ENCODE measurements at regions not wholly inside any gene's neighbourhood (a gene's known extent, or its start where the extent isn't known, plus 50 kb on each side); places are given as distances from the start of the nearest gene placed in this dataset.

GRCh38 chr11:120024586-120024985, 113.3 kb downstream of the TRIM29 start:
- WGBS, 2 experiments (ENCODE audit: low coverage in 1 of 2, low lambda C conversion rate in 2 of 2, missing lambda C conversion rate in 2 of 2): 23 to 27% methylated on average over 5 of the region's 5 CpGs
- Histone ChIP-seq H3K4me3 (no peak overlapping the region), H3K4me2 (ENCODE audit: unreplicated experiment) (no peak overlapping the region), H3K27me3 (replicated peaks; ENCODE audit: insufficient read depth) (peaks cover 23% of the 10 kb centered on the region), H3K4me1 (ENCODE audit: insufficient read depth) (no peaks in the 10 kb centered on the region), H3K79me2 (ENCODE audit: insufficient read depth) (no peaks in the 10 kb centered on the region), H2AFZ (no peak overlapping the region), H3K9me2 (ENCODE audit: insufficient read depth) (no peaks in the 10 kb centered on the region), H3K27ac (no peak overlapping the region), H3F3A (ENCODE audit: insufficient read depth) (no peaks in the 10 kb centered on the region), H3K9me3 (ENCODE audit: low read depth) (no peaks in the 10 kb centered on the region), H3K9ac (no peak overlapping the region), H4K20me1 (ENCODE audit: insufficient read depth) (no peaks in the 10 kb centered on the region), H3K36me3 (ENCODE audit: low read depth) (no peaks in the 10 kb centered on the region)
- in situ Hi-C loops (cut with MboI): no loop called here
- no peak for TF ChIP-seq EZH2 (IDR thresholded peaks at IDR 0.05; ENCODE audit: insufficient read depth, poor library complexity, severe bottlenecking)
- no peak for TF ChIP-seq EZH2phosphoT487 (IDR thresholded peaks at IDR 0.05; ENCODE audit: insufficient read depth, low read depth)
- no peak for DNase-seq

GRCh38 chr11:120024046-120024445, 113.9 kb downstream of the TRIM29 start:
- H3K36me3 ChIP-seq (ENCODE audit: low read depth): no peaks in the 10 kb centered on the region
- no peak overlapping the region for H2AFZ ChIP-seq
- H3K9me2 ChIP-seq (ENCODE audit: insufficient read depth): no peaks in the 10 kb centered on the region
- H3F3A ChIP-seq (ENCODE audit: insufficient read depth): no peaks in the 10 kb centered on the region
- H3K4me3 ChIP-seq: no peak overlapping the region
- no peak overlapping the region for H3K9ac ChIP-seq
- H3K4me1 ChIP-seq (ENCODE audit: insufficient read depth): no peaks in the 10 kb centered on the region
- H3K79me2 ChIP-seq (ENCODE audit: insufficient read depth): no peaks in the 10 kb centered on the region
- H3K27ac ChIP-seq: no peak overlapping the region
- 55 to 56% methylated on average over 4 of the region's 4 CpGs for WGBS, 2 experiments (ENCODE audit: low coverage in 1 of 2, low lambda C conversion rate in 2 of 2, missing lambda C conversion rate in 2 of 2)
- no peak overlapping the region for H3K4me2 ChIP-seq (ENCODE audit: unreplicated experiment)
- H4K20me1 ChIP-seq (ENCODE audit: insufficient read depth): no peaks in the 10 kb centered on the region
- no peaks in the 10 kb centered on the region for H3K9me3 ChIP-seq (ENCODE audit: low read depth)
- peaks cover 24% of the 10 kb centered on the region for H3K27me3 ChIP-seq (replicated peaks; ENCODE audit: insufficient read depth)
- in situ Hi-C loops (cut with MboI): no loop called here
- no peak for DNase-seq
- TF ChIP-seq EZH2phosphoT487 (IDR thresholded peaks at IDR 0.05; ENCODE audit: insufficient read depth, low read depth): no peak
- TF ChIP-seq EZH2 (IDR thresholded peaks at IDR 0.05; ENCODE audit: insufficient read depth, poor library complexity, severe bottlenecking): no peak

GRCh38 chr11:120023551-120023950, 114.4 kb downstream of the TRIM29 start:
- H3K27me3 ChIP-seq (replicated peaks; ENCODE audit: insufficient read depth): peaks cover 29% of the 10 kb centered on the region
- H3K79me2 ChIP-seq (ENCODE audit: insufficient read depth): no peaks in the 10 kb centered on the region
- WGBS, 2 experiments (ENCODE audit: low coverage in 1 of 2, low lambda C conversion rate in 2 of 2, missing lambda C conversion rate in 2 of 2): 57 to 64% methylated on average over 5 of the region's 5 CpGs
- no peaks in the 10 kb centered on the region for H3K9me3 ChIP-seq (ENCODE audit: low read depth)
- H3K4me3 ChIP-seq: no peak overlapping the region
- H3K9me2 ChIP-seq (ENCODE audit: insufficient read depth): no peaks in the 10 kb centered on the region
- no peaks in the 10 kb centered on the region for H3K36me3 ChIP-seq (ENCODE audit: low read depth)
- TF ChIP-seq EZH2 (IDR thresholded peaks at IDR 0.05; ENCODE audit: insufficient read depth, poor library complexity, severe bottlenecking): no peak
- no peak for TF ChIP-seq EZH2phosphoT487 (IDR thresholded peaks at IDR 0.05; ENCODE audit: insufficient read depth, low read depth)
- H2AFZ ChIP-seq: no peak overlapping the region
- no peak for DNase-seq
- no peak overlapping the region for H3K9ac ChIP-seq
- in situ Hi-C loops (cut with MboI): no loop called here
- H3K4me1 ChIP-seq (ENCODE audit: insufficient read depth): no peaks in the 10 kb centered on the region
- no peak overlapping the region for H3K27ac ChIP-seq
- H4K20me1 ChIP-seq (ENCODE audit: insufficient read depth): no peaks in the 10 kb centered on the region
- H3K4me2 ChIP-seq (ENCODE audit: unreplicated experiment): no peak overlapping the region
- H3F3A ChIP-seq (ENCODE audit: insufficient read depth): no peaks in the 10 kb centered on the region

DNA sequence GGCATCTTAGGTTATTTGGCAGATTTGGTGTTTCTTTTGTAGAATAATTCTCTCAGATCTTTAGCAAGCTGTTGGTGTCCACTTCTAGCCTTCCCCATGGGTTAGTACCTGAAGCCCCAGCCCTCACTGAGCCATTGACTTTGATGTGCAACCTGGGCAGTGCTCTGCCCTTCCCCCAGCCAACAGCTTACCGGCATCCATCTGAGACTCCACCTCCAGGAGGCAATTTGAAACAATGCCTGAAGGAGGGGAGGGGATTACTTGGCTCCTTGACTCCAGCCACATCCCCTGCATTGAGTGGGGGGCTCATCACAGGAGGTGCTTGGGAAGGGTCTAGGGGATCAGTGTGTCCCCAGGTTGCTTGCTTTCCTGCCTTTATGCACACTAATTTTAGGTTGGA, 114.8 kb downstream of the TRIM29 start:
- in situ Hi-C loops (cut with MboI): no loop called here
- no peaks in the 10 kb centered on the region for H3K4me1 ChIP-seq (ENCODE audit: insufficient read depth)
- H3F3A ChIP-seq (ENCODE audit: insufficient read depth): no peaks in the 10 kb centered on the region
- H3K27me3 ChIP-seq (replicated peaks; ENCODE audit: insufficient read depth): peaks cover 32% of the 10 kb centered on the region
- 0 to 5% methylated on average over 1 of the region's 1 CpG for WGBS, 2 experiments (ENCODE audit: low coverage in 1 of 2, low lambda C conversion rate in 2 of 2, missing lambda C conversion rate in 2 of 2)
- H3K4me2 ChIP-seq (ENCODE audit: unreplicated experiment): no peak overlapping the region
- no peak overlapping the region for H2AFZ ChIP-seq
- H3K79me2 ChIP-seq (ENCODE audit: insufficient read depth): no peaks in the 10 kb centered on the region
- DNase-seq: no peak
- TF ChIP-seq EZH2 (IDR thresholded peaks at IDR 0.05; ENCODE audit: insufficient read depth, poor library complexity, severe bottlenecking) (no peak), EZH2phosphoT487 (IDR thresholded peaks at IDR 0.05; ENCODE audit: insufficient read depth, low read depth) (no peak)
- H3K27ac ChIP-seq: no peak overlapping the region
- H3K9me2 ChIP-seq (ENCODE audit: insufficient read depth): no peaks in the 10 kb centered on the region
- no peaks in the 10 kb centered on the region for H3K36me3 ChIP-seq (ENCODE audit: low read depth)
- no peak overlapping the region for H3K9ac ChIP-seq
- no peak overlapping the region for H3K4me3 ChIP-seq
- no peaks in the 10 kb centered on the region for H3K9me3 ChIP-seq (ENCODE audit: low read depth)
- no peaks in the 10 kb centered on the region for H4K20me1 ChIP-seq (ENCODE audit: insufficient read depth)

GRCh38 chr11:120022617-120023016, 115.3 kb downstream of the TRIM29 start:
- H2AFZ ChIP-seq: no peak overlapping the region
- H3K4me3 ChIP-seq: no peak overlapping the region
- no peak overlapping the region for H3K4me2 ChIP-seq (ENCODE audit: unreplicated experiment)
- H3K9me3 ChIP-seq (ENCODE audit: low read depth): no peaks in the 10 kb centered on the region
- 46 to 51% methylated on average over 5 of the region's 5 CpGs for WGBS, 2 experiments (ENCODE audit: low coverage in 1 of 2, low lambda C conversion rate in 2 of 2, missing lambda C conversion rate in 2 of 2)
- DNase-seq: no peak
- no peaks in the 10 kb centered on the region for H3F3A ChIP-seq (ENCODE audit: insufficient read depth)
- no peaks in the 10 kb centered on the region for H3K79me2 ChIP-seq (ENCODE audit: insufficient read depth)
- no peaks in the 10 kb centered on the region for H3K4me1 ChIP-seq (ENCODE audit: insufficient read depth)
- H4K20me1 ChIP-seq (ENCODE audit: insufficient read depth): no peaks in the 10 kb centered on the region
- no peaks in the 10 kb centered on the region for H3K36me3 ChIP-seq (ENCODE audit: low read depth)
- no peak overlapping the region for H3K27ac ChIP-seq
- in situ Hi-C loops (cut with MboI): no loop called here
- TF ChIP-seq EZH2 (IDR thresholded peaks at IDR 0.05; ENCODE audit: insufficient read depth, poor library complexity, severe bottlenecking) (no peak), EZH2phosphoT487 (IDR thresholded peaks at IDR 0.05; ENCODE audit: insufficient read depth, low read depth) (no peak)
- no peak overlapping the region for H3K9ac ChIP-seq
- H3K9me2 ChIP-seq (ENCODE audit: insufficient read depth): no peaks in the 10 kb centered on the region
- peaks cover 32% of the 10 kb centered on the region for H3K27me3 ChIP-seq (replicated peaks; ENCODE audit: insufficient read depth)

All from GM23248 (cell line).